ENCODE measurements at regions not wholly inside any gene's neighbourhood (a gene's known extent, or its start where the extent isn't known, plus 50 kb on each side); places are given as distances from the start of the nearest gene placed in this dataset.

GRCh38 chr14:80323038-80323665, 111.8 kb upstream of the DIO2 start:
- peak in 1 of 2 donors; percentile 36 for ATAC-seq

GRCh38 chr14:80316441-80316840, 105.1 kb upstream of the DIO2 start:
- no peaks in the 10 kb centered on the region for H3K36me3 ChIP-seq
- TF ChIP-seq POLR2A (IDR thresholded peaks at IDR 0.05): no peak
- TF ChIP-seq, protein P1, sequence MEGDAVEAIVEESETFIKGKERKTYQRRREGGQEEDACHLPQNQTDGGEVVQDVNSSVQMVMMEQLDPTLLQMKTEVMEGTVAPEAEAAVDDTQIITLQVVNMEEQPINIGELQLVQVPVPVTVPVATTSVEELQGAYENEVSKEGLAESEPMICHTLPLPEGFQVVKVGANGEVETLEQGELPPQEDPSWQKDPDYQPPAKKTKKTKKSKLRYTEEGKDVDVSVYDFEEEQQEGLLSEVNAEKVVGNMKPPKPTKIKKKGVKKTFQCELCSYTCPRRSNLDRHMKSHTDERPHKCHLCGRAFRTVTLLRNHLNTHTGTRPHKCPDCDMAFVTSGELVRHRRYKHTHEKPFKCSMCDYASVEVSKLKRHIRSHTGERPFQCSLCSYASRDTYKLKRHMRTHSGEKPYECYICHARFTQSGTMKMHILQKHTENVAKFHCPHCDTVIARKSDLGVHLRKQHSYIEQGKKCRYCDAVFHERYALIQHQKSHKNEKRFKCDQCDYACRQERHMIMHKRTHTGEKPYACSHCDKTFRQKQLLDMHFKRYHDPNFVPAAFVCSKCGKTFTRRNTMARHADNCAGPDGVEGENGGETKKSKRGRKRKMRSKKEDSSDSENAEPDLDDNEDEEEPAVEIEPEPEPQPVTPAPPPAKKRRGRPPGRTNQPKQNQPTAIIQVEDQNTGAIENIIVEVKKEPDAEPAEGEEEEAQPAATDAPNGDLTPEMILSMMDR (IDR thresholded peaks at IDR 0.05 in 4 of 5, conservative IDR thresholded peaks at IDR 0.05 in 1 of 5): no peak
- H3K27me3 ChIP-seq: no peaks in the 10 kb centered on the region
- no peaks in the 10 kb centered on the region for H3K4me1 ChIP-seq
- intact Hi-C loops (cut with DNase I; ENCODE audit: low total_unique reads): no loop called here
- H3K27ac ChIP-seq: no peak overlapping the region
- DNase-seq: no peak
- H3K9me3 ChIP-seq: no peaks in the 10 kb centered on the region
- ATAC-seq: no peak
- in situ Hi-C loops (cut with MboI; ENCODE audit: low sequenced_read_pairs in 4 of 4): no loop called here
- H3K4me3 ChIP-seq: no peak overlapping the region

More at GRCh38 chr14:80323038-80323665, 111.8 kb upstream of the DIO2 start:
- H3K27ac ChIP-seq: no peak overlapping the region
- peaks cover 3 to 7% of the 10 kb centered on the region in 2 donors for H3K4me1 ChIP-seq
- no peaks in the 10 kb centered on the region for H3K27me3 ChIP-seq
- H3K9me3 ChIP-seq: no peaks in the 10 kb centered on the region
- DNase-seq: no peak
- intact Hi-C loops (cut with DNase I; ENCODE audit: low total_unique reads): no loop called here
- in situ Hi-C loops (cut with MboI; ENCODE audit: low sequenced_read_pairs in 4 of 4): no loop called here
- H3K36me3 ChIP-seq: no peaks in the 10 kb centered on the region
- TF ChIP-seq, protein P1 (IDR thresholded peaks at IDR 0.05 in 4 of 5, conservative IDR thresholded peaks at IDR 0.05 in 1 of 5): no peak
- no peak for TF ChIP-seq POLR2A (IDR thresholded peaks at IDR 0.05)
- no peak overlapping the region for H3K4me3 ChIP-seq

DNA sequence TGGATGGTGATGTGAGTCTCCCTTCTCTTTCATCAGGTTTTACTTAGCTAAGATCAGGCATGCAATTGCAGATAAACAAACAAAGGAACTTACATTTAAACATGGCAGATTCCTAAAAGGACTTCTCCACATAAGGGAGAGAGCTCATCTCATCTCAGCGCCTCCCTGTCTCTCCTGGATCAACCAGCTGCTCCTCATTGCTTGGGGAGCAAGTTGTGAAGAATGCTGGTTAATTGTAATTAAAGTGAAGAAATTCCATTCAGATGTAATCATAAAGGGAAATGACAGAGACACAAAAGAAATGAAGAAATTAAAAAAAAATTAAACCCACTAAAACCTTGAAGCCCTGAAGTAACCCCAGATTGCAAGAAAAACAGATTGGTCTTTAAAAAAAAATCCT, 104.4 kb upstream of the DIO2 start:
- no peak overlapping the region for H3K27ac ChIP-seq
- TF ChIP-seq POLR2A (IDR thresholded peaks at IDR 0.05): no peak
- TF ChIP-seq, protein P1 (IDR thresholded peaks at IDR 0.05 in 4 of 5, conservative IDR thresholded peaks at IDR 0.05 in 1 of 5): no peak
- intact Hi-C loops (cut with DNase I; ENCODE audit: low total_unique reads) (no loop called here), in situ Hi-C loops (cut with MboI; ENCODE audit: low sequenced_read_pairs in 4 of 4) (no loop called here)
- no peaks in the 10 kb centered on the region for H3K27me3 ChIP-seq
- ATAC-seq (no peak), DNase-seq (no peak)
- no peaks in the 10 kb centered on the region for H3K4me1 ChIP-seq
- H3K9me3 ChIP-seq: no peaks in the 10 kb centered on the region
- H3K36me3 ChIP-seq: no peaks in the 10 kb centered on the region
- H3K4me3 ChIP-seq: no peak overlapping the region

DNA sequence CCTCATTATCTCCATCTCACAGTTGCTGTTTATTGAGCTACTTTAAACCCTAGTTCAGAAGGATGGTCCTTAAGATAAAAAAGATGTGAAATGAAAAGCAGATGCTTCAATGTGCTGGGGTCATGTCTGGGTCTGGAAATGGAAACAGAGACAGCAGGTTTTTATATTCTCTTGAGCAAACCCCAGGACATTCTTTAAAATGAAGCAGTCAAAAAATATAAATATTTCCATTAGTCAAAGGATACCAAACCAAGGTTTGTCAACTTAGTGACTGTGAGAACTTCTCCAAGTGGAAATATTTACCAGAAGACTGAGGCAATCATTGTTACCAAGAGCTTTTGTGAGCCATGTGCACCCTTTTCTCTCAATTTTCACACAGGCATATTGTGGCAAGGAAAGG, 102.5 kb upstream of the DIO2 start:
- Histone ChIP-seq H3K27ac (no peak overlapping the region), H3K4me1 (no peaks in the 10 kb centered on the region), H3K9me3 (no peaks in the 10 kb centered on the region), H3K36me3 (no peaks in the 10 kb centered on the region), H3K4me3 (no peak overlapping the region), H3K27me3 (no peaks in the 10 kb centered on the region)
- DNase-seq (no peak), ATAC-seq (no peak)
- intact Hi-C loops (cut with DNase I; ENCODE audit: low total_unique reads) (no loop called here), in situ Hi-C loops (cut with MboI; ENCODE audit: low sequenced_read_pairs in 4 of 4) (no loop called here)
- TF ChIP-seq, protein P1 (IDR thresholded peaks at IDR 0.05 in 4 of 5, conservative IDR thresholded peaks at IDR 0.05 in 1 of 5): no peak
- TF ChIP-seq POLR2A (IDR thresholded peaks at IDR 0.05): no peak
